HG03520 (cell line): ENCODE measurements at regions not wholly inside any gene's neighbourhood (a gene's known extent, or its start where the extent isn't known, plus 50 kb on each side); places are given as distances from the start of the nearest gene placed in this dataset.

ENCODE experiments used
- ATAC-seq: cut with Tn5 transposase; IDR thresholded peaks from one replicate; pipeline ENCODE4 v1.9.1; 2021; ENCODE audit warnings: mild to moderate bottlenecking, moderate library complexity; ENCODE audit not compliant: unreplicated experiment

DNA sequence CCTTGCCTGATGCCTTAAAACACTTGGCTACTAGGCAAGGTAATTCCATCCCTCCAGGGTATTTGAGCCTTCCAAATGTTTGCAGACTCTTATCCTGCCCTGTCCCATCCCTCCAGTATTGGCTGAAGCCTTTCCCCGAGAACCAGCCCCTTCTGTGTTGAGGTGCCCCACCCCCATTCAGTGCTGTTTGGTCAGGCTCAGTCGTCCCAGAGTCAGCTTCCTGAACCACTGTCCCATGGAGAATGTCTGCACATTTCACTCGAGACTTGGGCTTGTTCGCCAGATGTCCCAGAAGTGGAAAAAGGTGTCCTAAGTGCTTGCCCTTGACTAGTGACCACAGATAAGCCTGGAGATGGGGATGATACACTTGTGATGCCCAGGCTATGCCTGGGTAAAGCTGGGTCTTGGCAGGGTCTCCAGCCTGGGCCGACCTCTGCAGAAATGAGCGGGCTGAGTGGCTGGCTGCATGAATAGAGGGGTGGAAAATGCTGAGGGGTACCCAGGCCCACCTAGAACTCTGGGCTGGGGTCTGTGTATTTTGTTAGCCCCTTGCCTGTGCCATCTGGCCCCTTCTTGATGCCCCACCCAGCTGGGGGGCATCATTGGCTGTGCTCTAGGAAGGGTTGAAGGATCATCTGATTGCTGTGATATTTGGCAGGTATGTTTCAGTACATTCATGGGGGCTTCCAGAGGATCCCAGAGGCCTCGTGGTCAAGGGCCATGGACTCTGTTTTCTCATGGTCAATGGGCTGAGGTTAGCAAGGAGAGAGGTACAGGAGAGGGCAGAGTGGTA is 178.4 kb downstream of the MACROH2A1 start:
- ATAC-seq, result no peak

DNA sequence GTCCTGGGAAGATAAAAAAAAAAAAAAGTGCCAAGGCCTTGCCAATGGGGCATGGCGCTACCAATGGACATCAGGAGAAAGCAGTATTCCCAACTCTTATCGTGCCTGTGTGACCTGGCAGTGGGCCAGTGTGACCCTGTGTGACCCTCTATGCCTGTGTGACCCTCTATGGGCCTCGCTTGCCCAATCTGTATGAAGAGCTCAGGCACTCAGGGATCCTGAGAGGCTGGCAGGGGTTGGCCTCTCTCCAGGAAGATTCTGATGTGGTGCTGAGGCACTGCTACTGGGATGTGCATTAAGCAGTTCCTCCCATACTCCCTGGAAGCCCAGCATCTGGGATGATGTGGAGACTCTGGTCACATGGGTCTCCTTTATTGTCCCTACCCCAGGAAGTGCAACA is 179.2 kb downstream of the MACROH2A1 start:
- ATAC-seq, result no peak

DNA sequence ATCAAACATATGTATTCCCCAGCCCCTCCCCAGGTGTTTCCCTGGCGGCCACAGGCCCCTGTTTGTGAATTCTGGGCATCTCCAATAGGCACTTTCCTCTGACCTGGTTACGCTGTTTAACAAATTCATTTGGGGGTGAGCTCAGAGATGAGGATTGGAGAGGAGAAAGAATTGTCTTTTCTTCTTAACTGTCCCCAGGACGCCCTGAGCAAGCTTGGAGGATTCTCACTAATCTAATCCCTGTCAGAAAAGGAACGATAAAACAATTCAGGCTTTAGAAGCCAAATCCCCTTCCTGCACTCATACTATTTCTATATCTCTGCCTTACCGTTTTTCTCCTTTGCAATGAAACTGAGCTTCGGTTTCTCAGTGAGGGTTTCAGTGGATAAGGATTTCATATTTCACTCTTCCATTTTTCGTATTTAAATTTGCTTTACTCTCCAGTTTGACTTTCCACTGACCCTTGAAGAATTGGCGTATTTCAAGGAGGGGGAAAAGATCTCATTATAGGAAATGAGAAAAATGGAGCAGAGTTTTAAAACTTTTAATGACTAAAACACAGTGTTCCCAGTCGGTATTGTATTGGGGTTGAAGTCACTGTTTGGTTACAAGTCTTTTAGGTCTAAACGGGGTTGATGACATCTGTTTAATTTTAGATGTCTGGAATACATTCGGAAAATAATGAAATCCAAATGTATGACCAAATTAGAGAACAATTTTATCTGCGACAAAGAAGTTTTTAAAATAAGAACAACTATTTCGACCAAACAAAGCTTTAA is 180.1 kb downstream of the MACROH2A1 start:
- ATAC-seq, result no peak

DNA sequence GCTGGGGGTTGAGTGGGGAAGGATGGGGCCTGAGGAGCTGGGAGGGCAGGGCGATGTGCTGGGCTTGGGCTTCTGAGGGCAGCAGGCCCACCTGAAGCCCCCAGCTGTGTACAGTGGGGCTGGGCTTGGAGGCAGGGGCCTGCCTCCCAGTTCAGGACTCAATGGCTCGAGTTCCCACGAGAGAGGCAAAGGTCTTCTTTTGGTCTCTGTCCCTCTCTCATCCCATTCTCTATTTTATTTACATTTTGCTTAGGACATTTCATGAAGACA is 180.6 kb downstream of the MACROH2A1 start:
- no peak for ATAC-seq

DNA sequence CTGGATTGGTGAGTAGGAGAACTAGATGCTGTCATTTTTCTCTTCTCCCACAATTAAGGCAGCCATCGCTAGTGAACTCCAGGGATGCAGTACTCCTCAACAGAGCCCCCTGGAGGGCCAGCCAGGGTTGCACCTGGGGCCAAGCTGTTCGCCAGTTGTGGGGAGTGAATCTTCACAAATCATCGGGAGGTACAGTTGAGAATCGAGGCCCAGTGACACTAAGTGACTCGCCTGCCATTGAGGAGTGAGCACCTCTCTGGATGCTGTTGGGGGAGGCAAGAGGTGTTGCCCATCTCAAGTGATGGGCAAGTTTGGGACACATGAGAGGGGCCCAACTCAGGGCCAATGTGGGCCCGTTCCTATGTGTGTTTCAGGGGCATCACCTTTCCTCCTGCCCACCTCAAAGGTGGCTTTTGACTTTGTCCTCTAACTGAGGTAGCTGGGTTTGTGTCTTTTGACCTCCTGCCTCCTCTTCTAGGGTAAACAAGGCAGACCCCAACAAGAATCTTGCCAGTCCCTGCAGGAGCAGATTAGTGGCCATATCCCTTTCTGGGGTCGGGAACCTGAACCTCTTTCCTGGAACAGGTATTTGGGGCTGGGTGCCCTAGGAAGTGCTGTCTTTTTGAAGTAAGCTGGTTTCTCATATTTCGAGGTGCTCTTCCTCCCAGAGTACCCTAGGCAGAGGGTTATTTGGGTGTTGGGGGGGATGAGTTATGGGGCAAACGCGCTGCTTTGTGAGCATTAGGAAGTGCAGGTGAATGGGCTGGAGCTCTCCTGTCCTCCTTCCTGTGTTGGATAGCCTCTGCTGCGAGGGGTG is 181.2 kb downstream of the MACROH2A1 start:
- ATAC-seq, result no peak

DNA sequence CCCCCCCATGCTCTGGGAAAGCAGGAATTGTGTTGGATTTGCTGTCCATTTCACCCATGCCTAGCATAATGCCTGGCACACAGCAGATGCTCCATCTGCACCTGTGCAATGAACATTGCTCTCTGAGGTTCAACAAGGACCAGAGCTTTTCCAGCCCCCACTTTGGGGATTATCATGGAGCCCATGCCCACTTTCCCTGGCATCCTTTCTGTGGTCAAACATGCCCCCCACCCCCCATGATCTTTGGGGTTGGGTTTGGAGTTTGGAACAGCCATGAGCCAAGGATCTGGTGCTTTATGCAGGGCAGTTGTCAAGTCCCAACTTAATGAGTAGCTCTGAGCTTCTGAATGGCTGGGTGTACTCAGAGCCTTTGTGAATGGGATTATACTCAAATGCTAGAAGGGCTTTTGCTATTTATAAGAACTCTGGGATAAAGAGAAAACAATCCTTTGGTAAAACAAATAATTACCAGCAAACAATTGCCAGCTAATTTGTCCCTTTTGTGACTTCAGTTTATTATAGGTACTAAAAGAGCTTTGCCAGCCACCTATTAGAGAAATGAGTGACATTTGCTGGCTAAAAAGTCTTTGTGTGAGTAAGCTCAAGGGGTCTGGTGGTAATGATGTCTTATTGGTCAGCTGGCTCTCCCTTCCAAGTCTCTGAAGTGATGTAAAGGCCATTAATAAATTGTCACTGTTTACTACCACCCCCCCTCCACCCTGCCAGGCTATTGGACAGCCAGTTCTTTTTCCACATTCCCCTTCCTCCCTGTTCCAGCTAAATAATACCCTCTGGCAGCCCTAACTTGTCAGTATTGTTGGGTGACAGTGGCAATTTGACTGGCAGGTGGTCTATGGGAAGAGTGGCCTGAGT is 182.3 kb downstream of the MACROH2A1 start:
- ATAC-seq, result no peak

DNA sequence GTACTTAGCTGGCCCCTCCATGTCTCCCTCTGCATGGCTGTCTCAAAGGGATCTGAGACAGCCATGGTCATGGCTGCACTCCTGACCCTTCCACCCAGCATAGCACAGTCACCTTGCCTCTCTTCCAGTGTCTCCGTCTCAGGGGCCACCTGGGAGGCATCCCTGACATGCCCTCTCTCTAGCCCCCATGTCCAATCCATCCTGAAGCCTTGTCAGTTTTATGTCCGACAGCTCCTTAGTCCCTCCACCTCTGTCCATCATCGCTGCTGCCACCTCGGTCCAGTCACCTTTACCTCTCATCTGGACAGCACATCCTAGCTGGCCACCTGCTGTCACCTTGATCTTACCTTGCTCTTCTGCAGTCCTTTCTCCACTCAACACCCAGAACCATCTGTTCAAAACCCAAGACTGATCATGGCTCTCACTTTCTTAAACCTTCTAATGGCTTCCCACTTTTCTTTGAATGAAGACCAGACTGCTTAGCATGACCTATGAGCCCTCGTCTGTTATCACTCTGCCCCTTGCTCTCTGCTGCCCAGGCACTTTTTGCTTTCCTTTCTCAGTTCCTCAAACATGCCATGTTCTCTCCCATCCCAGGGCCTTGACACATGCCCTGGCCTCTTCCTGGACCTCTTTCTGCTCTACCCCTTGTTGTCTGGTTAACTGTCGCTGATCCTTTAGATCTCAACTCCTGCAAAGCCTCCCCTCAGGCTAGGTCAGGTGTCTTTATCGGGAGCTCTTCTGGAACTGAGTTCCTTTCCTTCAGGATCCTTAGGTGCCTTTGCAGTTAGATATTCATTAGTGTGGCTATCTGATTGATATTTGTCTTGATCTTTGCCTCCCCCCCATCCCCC is 181.8 kb upstream of the PITX1 start:
- ATAC-seq, result no peak

DNA sequence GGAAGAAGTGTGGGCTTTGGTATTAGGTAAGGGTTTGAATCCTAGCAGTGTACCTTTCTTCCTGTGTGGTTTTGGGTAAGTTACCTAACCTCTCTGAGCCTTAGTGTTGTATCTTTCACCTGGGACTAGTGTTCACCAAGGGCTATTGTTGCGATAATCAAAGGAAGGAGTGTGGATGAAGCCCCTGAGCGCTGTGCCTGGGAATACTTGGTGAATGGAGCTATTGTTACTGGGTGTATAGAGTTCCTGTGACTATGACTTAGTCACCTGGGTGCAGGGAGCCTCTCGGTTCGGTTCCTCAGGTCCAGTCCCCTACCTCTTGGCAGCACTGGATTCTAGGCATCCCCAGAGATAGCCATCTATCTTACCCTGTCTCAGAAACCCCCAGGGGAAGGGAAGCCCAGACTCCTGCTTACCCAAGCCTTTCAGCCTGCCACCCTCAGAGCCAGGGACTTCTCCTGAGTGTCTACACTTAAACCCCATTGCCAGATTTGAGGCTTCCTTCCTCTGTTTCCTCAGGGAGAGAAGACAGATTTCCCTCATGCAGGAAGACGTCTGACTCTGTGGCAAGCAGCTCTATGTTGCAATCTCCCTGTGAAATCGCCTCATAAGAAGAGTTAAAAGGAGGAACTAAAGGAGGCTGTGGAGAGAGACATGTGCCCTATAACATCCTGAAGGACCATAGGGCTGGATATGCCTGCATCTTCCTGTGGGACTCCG is 181.0 kb upstream of the PITX1 start:
- ATAC-seq, result no peak

DNA sequence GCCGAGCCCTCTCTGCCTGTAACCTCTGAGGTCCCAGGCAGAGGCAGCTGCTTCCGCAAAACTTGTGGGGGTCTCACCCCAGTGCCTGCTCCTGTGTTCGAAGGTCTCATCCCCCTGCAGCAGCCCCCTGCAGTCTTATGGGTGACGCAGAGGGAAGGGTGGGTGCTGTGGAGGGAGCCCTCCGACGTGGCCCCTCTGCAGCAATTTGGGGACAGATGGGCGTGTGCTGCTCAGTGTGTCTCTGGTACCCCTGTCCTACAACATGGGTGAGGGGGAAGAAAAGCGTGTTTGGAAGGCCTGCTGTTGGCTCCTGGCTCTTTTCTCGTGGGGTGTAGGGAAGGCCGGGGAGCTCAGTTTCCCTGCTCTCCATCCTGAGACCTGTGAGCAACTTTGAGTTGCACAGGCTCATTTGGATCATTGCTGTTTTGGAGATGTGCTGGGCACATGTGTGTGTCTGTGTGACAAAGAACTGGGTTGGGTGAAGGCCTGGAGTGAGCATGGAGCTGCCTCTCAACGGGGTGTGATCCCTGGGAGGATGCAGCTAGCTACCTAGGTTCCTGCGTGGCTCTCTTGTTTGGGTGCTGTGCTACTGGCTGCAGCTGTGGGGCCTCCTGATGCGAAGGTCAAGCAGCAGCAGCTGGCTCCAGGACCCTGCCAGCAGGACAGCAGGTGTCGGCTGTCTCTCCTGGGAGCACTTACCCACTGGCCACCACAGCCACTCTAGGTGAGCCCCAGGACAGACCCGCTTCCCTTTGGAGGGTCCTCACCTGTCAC is 179.6 kb upstream of the PITX1 start:
- no peak for ATAC-seq

DNA sequence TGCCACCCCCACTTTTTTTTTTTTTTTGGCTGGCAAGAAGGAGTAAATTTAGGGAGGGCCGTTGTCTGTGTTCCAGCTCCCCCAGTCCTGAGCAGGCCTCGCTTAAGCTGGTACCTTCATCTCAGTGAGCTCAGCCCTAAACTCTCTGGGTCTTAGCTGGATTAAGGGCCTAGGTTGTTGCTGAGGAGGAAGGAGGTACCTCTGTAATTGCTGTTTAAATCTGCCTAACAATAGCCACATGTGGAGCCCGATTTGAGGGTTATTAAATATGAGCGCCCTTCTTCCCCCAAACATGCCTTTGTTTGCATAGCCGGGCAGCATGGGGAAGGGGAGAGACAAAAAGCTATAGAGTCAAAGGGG is 179.0 kb upstream of the PITX1 start:
- no peak for ATAC-seq

DNA sequence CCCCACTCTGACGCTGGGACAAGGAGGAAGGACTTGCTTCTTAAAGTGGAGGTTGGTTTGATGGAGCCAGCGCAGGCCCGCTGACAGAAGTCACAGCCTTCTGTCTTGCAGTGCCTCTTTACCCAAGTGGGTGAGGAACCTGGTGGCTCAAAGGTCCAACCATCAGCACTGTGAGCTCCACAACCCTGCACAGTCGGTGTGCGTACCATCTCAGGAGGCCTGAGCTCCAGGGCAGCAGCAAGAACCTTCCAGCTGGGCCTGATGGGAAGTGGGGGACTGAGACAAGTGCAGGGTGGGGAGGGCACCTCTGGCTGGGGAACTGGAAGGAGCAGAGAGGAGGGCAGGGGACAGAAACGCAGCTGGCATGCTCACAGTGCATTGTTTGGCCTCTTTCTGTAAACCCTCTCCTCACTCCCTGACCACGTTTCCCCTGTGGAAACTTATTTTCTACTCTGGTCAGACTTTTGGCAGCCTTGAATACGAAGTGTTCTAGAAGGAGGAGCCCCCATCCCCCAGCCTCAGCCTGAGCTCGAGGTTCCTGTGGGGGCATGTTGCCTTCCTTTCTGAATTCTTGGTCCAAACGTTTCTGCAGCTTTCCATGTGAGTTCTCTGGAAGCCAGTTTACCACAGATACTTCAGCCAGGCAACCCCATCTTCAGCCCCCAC is 178.5 kb upstream of the PITX1 start:
- ATAC-seq, result no peak

DNA sequence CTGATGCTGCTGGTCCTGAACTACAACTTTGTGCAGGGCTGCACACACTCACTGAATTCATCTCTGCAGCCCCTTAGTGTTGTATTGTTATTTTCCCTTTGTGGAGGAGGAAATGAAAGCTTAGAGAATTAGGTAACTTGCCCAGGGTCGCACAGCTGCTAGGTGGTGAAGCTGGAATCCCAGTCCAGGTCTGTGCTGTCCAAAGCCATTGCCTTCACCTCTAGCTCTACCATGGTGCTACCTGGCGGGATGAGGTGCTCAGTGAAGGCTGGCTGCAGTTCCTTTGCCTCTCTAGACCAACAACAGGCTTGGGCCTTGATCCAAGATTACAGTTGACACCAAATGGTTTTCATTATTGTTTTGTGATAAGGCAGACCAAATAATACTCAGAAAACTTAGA is 177.8 kb upstream of the PITX1 start:
- no peak for ATAC-seq

DNA sequence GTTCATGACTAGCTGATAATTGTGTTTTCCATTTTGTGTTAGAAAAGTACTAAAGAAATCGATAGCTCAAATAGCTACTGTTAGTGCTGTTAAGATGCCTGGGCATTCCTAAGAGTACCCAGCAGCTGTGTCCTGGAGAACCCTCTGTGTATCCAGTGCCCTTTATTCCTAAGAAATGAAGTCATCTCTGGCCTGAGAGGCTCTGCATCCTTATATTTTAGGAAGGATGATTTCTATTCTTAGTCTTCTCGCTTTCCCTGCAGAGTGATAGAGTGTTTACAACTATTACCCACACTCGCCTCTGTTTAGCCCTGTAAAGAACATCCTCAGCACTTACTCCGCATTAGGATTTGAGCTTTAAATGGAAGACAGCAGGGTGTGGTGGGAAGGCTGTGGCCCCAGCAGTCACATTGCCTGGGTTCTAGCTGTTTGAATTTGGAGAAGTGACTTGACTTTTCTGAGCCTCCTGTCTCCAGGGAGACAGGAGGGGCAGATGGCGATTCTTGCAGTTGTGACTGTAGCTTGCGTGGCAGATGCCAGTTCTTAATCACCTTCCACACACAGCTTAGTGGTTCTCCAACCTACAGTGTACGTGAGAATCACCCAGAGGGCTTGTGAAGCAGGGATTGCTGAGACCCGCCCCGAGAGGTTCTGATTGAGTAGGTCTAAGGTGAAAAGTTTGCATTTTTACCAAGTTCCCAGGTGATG is 177.2 kb upstream of the PITX1 start:
- ATAC-seq, result no peak

DNA sequence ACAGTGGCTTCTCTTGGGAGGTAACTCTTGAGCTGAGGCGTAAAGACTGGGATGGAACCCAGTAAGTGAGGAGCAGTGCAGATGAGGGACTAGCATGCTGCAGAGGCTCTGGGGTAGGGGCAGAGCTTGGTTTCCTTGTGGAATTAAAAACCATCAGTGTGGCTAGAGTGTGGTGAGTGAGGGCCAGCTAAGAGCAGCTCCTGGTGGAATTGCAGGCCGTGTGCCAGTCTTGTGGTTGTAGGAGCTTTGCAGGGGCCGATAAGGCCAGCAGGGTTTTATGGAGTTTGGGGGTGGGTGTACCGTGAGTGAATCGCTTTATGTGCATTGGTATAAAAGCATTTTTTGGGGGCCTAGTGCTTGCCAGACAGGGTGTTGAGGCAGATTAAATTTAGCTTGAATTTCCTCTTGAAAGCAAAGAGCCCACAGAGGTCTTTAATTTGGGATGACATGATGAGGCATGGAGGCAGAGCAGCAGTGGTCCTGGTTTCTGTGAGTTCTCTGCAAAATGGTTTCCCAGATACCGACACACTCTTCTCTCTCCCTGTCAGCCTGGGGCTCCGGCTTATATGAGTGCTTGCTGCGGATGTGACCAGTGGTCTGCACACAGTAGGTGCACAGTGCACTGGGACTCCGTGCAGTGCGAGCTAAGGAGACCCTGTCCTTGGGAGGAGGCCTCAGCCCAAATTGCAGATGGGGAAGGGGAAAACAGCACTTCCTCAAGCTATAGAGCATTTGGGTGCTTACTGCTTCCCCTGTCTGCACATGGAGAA is 176.4 kb upstream of the PITX1 start:
- no peak for ATAC-seq

DNA sequence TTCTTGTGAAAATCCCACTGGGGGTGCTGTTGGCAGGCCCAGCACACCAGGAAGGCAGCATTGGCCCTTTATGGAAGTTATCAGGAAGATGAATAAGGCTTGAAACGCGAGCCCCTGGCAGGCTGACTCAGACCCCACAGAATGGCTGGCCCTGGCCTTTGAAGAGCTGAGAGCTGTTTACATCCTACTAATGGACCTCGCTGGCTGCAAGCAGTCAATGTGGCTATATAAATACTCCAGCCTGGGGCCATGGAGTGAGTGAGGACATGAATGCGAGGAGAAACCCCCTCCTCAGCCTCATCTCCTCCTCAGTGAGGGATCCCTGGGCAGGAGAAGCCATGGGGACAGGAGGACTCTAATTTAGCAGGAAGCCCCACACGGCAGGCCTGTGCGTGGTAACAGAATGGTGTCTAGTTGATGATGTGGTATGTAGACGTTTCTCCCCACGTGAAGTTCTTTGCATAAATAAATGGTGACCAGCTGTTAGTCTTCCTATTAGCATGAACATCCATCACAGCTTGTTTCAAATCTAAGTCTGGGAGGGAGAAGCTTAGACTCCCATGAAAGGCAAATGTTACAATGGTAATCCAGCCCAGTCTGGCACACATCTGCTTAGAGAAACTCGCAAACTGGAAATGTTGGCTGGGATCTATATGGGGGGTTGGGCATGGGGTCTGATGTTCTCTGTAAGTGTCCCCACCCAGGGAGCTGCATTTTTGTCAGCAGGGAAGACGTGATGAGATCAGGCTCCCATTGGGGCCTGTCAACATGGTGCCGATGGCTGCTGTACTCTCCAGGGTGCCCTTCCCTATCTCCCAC is 175.1 kb upstream of the PITX1 start:
- no peak for ATAC-seq

DNA sequence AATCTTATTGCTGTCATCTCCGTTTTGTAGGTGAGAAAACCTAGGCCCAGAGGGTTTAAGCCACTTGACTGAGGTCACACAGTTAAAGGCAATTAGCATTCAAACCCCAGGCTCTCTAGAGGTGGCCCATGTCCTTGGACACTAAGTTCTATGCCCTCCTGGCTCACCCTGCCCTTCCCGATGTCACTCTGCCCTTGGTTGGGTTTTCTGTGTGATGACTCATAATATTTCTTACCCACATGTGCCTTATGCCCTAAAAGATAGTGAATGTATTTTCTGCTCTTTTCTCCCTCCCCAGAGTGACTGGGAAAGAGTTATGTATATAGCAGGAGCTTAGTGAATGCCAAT is 174.5 kb upstream of the PITX1 start:
- ATAC-seq, result no peak
